Stimulated activated CD4-positive, alpha-beta T cell treated with anti-CD3 and anti-CD28 coated beads, Interleukin-12 subunit alpha, Interleukin-12 subunit beta, amount 100 ng/mL, for 24 hours (primary cell): ENCODE measurements at regions not wholly inside any gene's neighbourhood (a gene's known extent, or its start where the extent isn't known, plus 50 kb on each side); places are given as distances from the start of the nearest gene placed in this dataset.
"Not testable (repeated sequence)": the region's sequence is repeated elsewhere in the genome, so short reads cannot be mapped to it uniquely, and the experiment has no call there.

Experiments used
- DNase-seq, 2 experiments: peaks; one replicate each; pipeline ENCODE4 v3.0.0-alpha.2; 2020; ENCODE audit warnings: low read depth in 2 of 2

DNA sequence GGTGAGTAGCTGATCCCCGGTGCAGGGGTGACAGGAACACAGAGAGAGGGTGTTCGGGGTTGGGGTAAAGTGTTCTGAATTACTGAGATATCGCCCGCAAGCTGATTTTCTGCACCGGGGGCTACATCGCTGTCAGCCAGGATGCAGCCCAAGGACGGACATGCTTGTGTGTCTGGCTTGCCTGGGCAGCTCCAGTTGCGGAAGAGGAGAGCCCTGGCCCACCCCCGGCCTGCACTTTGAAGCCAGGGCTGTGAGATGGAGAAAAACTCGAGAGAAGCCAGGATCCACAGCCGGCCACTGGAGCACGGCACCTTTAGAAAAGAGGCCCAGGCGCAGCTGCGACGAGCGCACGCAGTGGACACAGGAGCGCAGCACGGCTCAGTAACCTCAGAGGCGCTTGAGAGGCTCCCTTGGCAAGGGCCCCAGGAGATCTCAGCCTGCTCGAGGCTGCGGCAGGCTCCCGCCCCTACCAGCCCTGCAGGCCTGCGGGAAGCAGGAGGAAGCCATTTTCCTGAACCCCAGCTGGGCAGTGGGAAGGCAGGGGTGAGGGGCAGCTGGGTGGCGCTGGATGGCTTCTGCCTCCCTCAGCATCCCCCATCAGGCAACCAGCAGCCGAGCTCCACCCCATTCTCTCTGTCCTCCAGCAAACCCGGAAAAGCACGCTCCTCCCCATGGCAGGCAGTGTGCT is 59.2 kb downstream of the C9orf50 start:
- DNase-seq: no peak

DNA sequence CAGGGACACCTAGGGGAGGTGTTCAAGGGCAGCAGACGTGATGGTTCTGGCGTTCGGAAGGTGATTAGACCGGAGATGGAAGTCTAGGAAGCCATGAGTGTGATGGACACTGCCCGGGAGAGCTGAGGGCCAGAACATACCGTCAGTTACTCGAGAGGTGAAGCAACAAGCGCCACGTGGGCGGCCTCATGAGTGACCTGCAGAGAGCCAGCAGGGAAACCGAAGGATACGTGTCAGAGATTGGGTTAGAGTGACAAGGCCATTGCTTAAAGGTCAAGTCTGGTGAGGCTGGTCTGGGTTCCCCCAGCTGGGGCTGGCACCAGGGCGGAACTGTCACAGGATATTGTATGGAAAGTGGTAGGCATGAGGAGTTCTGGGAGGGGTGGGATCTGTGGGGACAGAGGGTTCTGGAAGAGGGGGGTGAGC is 60.0 kb downstream of the C9orf50 start:
- DNase-seq: no peak

DNA sequence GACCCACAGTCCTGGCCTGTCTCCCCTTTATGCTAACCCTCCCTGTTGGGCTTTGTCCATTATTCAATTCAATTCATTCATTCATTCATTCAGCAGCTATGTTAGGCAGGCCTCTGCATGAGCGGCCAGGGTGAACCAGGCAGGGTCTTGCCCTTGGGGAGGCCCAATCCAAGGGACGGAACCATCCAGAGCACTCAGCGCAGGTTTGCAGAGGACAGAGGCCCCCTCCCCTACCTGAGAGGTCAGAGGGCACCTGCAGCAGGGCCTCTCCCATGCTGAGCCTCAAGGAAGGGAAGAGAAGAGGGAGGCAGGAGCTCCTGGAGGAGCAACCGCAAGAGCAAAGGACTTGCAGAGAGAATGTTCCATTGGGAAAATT is 61.4 kb downstream of the C9orf50 start:
- DNase-seq: no peak

DNA sequence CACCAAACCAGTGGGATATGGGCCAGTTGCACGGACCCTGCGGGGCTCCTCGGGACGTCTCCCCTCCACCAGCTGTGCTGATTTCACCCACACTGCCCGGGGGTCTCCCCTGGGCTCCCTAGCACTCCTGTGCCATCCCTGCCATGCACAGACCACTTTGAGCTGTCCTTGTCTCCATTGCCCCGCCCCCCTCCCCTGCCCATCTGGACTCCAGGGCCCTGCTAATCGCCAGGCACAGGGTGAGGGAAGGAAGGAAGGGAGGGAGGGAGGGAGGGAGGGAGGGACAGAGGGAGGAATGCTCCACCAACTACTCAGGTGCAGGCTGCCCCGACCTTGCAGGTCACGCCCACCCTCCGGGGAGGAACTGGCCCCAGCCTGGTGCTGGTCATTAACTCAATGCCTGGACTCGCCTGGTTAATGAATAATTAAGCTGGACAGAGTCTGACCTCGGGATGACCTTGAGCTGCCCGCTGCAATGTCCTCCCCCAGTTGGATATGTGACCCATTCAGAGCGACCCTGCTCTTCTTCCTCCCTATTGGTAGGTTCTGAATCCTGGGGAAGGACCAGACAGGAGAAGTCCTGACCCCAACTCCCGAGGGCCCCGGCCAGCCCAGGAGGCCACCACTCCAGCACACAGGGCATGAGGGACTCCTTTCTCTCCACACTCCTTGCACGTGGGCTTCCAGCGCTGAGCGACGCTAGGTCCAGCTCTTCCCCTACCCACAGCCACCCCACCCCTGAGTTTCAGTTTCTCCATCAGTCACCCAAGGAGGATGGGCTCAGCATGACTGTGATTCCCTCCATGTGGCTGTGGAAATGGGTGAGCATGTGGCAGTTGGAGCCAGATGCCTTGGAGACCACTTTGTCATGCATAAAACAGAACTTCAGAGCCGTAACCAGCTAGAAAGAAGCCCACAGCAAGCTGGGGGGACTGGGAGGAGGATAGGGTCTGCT is 62.1 kb downstream of the C9orf50 start:
- no peak for DNase-seq

DNA sequence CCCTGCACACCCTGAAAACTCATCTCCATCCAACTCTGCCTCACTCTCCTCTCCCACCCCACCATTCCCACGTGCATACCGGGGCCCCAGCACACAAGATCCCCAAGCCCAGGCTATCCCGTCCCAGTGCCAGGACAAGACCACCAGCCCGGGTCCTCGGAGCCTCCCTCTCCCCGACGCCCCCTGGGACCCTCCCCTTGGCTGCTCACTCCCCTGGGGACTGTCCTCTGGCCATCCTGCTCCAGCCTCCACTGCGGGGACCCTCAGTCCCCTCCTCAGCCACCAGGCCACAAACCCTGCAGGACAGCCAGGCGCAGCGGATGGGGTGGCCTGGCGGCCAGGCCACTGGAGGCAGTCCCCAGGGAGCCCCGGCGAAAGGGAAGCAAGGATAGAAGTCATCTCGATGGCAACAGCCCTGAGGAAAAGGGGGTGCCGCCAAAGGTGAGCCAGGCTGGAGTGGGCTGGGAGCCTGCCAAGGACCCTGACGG is 62.8 kb downstream of the C9orf50 start:
- no peak for DNase-seq

DNA sequence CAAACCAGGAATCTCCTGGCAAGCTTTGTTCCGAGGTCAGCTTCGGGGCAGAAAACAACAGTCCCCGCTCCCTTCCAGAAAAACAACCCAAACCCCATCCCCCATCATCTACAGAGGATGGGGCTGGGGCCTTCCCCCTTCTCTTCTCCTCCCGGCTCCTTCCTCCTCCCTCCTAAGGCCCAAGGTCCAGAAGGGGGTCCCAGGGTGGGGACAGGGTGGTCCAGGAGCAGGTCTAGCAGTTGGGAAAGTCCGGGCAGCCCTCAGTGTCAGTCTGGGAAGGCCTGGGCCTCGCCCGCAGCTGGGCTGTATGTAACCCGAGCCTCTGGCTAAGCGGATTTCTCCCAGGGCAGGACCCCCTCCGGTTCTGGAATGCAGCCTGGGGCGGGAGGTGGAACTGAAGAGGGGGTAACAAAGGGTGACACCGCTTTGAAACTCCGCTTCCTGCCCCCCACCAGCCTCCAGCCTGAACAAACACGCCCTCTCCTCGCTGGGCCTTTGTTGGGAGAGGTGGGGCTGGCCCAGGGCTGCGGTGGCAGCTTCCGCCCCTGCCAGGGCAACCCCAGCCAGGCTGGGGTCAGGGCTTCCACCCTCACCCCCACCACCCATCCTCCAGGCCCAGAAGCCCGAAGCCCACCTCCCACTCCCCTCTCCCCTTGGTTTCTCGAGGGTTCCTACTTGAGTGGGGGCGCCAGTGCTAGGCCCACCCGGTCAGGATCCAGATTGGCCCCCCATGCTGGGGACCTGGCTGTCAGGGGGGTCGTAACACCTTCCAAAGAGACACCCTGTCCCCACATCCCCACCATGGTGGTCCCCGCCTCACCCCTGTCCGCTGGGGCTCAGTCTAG is 63.5 kb downstream of the C9orf50 start:
- no peak for DNase-seq

DNA sequence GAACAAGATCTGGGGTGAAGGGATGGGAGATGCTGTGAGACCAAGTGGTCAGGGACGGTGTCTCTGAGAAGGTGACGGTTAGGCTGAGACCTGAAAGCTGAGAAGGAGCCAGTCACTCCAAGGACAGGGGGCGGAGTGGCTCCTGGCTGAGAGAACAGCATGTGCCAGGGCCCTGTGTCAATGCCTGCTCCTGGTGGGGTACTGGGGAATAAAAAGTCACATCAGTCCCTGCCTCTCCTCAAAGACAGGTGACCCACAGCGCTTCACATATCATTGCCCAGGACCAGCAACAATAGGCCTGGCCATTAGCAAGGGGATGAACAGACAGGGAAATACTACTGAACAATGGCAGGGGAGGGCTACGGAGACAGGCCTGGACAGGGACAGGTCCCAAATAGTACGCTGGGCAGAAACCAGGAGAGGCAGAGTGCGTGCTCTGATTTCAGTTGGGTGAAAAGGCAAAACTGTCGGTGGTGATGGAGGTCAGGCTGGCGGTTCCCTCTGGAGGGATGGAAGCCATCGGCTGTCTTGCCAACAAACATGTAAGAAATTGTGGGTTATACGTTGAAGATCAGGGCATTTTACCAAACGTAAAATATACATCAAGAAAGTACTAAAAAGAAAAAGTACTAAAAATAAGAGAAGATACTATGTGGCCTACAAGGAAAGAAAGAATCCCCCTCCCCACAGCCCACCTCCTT is 64.3 kb downstream of the C9orf50 start:
- no peak for DNase-seq

DNA sequence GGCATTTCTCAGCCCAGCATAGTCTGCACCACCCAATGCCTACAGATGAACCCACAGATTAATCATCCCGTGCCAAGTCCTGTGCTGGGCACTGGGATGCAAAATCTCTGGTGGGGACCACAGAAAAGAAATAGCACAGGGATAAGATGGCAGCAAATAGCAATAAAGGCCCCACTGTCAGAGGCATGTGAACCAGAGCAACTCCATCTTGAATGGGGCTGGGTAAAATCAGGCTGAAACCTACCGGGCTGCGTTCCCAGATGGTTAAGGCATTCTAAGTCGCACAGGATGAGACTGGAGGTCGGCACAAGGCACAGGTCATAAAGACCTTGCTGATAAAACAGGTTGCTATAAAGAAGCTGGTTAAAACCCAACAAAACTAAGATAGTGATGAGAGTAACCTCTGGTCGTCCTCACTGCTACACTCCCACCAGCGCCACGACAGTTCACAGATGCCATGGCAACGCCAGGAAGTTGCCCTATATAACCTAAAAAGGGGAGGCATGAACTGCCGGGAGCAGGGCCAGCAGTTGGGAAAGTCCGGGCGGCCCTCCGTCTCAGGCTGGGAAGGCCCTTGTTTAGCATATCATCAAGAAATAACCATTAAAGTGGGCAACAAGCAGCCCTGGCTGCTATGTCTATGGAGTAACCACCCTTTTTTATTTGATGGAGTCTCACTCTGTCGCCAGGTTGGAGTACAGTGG is 65.2 kb downstream of the C9orf50 start:
- DNase-seq: no peak

DNA sequence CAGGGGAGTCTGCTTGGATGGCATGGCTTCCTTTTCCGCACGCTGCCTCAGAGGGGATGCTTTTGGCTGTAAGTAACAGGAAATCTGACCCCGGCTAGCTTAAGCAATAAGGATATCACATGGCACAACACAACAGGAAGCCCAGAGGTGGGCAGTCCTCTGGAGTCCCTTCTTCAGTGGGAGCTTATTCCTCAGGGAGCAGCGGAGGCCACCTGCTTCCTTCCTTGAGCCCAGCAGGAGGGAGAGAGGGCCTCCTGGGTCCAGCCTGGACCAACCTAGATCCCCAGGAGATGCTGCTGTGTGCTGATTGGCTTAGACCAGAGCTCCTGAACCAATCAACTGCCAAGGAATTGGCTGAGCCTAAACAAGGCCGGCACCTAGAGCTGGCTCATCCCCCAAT is 66.3 kb downstream of the C9orf50 start:
- DNase-seq: no peak

DNA sequence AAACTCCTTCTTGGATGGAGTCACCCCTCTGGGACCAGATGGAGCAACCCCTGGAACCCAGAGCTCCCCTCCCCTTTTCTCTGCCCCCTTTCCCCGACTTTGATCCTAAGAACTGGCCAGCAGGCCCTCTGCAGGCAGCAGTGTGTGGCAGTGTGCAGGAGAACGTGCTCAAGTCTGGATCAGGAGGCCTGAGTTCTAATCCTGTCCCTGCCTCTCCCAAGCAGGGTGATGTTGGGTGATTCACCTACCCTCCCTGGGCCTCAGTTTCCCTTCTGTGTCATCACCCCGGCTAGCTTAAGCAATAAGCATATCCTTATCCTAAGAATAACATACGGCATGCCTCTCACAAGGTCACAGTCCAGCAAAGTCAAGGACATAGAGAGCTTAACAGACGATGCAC is 67.6 kb downstream of the C9orf50 start:
- no peak for DNase-seq

DNA sequence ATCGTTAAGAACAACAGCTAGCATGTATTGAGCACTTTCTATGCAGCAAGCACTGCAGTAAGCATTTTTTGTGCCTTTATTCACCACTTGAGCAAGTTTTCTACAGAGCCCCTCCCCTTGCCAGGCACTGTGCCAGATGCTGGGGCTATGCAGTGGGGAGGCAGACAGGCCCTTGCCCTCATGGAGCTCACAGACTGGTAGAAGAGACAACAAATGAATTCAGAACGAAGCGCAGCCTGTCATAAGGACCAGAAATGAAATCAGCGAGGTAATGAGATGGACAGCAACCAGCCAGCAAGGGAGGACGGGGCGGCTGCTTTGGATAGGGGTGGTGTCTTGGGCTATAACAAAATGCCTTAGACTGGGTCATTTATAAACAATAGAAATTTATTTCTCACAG is 68.8 kb downstream of the C9orf50 start:
- no peak for DNase-seq

DNA sequence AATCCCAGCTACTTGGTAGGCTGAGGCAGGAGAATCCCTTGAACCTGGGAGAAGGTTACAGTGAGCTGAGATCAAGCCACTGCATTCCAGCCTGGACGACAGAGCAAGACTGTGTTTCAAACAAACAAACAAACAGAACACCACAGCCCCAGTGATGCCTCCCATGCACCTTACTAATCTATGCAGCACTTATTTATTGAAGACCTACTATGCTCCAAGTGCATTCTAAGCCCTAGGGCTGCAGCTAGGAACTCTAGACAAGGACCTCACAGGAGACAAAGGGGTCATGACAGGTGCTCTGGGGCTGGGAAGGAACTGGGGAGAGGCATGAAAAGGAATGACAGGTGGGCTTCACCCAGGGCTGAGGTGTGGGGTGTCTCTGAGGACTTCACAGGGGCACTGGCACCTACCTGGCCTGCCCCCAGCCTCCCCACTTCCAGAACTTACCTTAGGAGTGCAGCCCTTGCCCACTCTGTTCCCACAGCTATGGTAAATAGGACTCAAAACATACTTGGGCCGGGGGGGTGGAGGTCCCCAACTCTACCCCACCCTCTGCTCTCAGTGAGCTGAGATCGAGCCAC is 69.4 kb downstream of the C9orf50 start:
- no peak for DNase-seq

DNA sequence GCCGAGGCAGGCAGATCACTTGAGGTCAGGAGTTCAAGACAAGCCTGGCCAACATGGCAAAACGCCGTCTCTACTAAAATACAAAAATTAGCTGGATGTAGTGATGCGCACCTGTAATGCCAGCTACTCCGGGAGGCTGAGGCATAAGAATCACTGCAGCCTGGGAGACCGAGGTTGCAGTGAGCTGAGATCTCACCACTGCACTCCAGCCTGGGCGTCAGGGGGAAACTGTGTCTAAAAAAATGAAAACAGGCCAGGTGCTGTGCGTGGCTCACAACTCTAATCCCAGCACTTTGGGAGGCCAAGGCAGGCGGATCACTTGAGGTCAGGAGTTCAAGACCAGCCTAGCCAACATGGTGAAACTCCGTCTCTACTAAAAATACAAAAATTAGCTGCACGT is 69.9 kb downstream of the C9orf50 start:
- not testable (repeated sequence) for DNase-seq

DNA sequence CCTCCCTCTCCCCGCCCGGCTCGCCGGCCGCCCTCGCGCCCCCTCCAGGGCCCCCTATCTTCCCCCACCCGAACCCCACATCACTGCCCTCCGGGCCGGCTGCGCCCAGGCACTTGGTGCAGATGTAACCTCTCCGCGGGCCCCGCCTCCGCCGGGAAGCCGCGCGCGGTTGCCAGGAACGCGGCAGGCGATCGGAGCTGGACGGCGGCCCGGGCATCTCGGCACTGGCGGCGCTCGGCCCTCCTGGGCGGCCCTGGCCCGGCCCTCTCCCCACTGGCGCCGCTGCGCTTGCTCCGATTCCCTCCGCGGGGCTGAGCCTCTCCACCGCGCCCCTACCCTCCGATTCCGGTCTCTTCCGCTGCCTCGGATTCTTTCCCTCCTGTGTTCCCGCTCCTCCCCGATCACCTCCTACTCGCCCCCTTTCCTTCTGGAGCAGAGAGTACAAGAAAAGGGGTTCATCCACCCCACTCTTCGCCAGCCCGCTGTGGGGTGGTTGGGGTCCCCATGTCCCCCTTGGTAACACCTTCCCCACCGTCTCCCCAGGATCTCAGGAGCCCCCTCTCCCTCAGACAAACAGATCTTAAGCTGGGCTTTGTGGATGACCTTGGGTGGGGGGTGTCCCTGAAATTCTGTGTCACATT is 70.6 kb downstream of the C9orf50 start:
- no peak for DNase-seq

DNA sequence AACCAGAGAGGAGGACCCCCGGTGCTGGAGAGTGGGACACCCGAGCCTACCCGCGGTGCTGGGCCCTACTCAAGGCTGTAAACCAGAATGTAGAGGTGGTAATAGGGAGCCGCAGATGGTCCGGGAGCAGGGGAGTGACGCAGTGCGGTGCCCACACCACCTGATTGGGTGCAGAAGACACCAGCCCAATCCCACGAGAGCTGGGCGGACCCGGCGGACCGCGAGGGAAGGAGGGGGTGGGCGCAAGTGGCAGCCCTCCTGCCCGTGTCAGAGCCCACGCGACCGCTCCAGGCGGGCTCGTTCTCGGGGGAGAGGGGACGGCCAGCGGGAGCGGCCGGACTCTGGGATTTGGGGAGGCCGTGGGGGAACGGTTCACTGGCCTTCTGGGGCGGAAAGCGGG is 71.2 kb downstream of the C9orf50 start:
- DNase-seq: no peak

DNA sequence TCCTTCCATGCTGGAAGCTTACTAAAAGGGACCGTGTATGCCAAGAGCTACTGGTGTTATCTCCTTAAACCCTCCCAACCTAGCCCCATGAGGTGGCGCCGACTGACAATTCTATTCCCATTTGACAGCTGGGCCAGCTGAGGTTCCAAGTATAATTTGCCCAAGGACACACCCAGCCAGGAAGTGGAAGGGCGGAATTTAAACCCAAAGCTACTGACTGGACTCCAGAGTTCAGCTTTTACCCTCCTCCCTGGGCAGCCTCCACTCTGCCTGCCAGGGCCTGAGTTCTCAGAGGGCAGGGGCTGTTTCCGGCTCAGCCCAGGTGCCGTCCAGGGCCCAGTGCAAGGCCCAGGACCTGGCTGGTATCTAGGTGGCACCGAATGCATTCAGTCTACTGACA is 71.8 kb downstream of the C9orf50 start:
- no peak for DNase-seq

DNA sequence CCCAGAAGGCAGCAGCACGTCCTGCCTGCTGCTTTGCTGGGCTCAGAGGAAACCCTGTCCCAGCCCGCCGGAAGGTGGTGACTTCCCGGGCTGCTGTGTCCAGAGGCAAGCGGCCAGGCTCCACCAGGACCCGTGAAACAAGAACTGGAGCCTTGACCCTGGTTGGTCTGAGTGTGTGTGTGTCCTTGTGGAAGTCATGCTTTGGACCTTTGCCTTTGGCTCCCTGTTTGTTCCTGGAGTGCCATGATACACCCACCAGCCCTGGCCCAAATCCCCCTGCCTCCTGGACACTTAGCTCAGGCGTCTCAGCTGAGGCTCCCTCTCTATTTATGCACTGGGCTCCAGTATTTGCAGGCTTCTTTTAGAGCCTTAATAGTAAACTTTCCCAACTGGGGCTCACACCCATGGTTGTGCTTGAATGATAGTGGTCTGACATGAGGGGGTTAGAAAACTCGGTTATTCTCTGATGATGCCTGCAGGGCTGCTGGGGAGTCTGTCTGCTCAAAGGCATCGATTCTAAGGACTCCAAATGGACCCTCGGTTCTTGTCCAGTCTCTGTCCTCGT is 72.2 kb downstream of the C9orf50 start:
- no peak for DNase-seq

DNA sequence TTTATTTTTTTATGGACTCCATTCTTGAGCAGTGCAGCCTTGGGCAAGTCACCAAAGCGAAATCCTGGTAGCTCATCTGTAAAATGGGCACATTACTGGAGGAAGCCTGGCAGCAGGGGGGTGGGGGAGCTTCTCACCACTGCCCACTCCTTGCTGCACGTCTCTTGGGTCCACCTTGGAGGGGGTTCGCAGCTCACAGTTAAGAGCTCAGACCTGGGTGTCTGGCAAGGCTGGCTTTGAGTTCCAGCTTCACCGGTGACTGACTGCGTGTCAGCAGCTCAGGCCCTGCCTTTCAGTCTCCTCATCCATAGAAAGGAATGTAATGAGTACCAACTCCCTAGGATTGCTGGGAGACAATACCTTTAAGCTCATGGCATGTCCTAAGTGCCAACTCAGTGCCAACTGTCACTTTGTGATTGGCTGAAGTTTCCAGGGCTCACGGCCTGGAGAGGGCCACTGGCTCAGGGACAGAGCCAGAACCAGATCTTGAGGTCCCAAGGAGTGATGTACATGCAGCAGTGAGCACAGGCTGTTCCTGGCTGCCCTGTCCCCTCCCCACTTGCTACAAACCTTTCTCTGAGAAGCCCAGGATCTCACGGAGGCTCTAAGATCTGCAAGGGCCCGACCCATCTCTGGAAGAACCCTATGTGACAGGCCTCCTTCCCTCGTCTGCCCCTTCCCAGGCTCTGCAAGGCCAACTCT is 72.9 kb downstream of the C9orf50 start:
- DNase-seq: no peak

DNA sequence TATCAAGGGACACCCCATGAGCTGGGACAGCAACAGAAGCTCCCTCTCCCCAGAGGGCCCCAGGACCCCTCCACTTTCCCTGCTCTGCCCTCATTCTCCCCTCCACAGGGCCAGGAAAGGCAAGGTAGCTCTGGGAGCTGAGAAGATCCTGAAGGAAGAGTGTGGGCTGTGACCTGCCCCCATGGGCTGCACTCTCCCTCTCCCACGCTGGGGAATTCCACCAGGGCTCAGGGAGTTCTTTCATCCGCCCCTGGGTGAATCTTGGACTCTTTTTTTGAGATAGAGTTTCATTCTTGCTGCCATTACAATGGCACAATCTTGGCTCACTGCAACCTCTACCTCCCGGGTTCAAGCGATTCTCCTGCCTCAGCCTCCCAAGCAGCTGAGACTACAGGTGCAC is 73.8 kb downstream of the C9orf50 start:
- no peak for DNase-seq
